ENCODE measurements at regions not wholly inside any gene's neighbourhood (a gene's known extent, or its start where the extent isn't known, plus 50 kb on each side); places are given as distances from the start of the nearest gene placed in this dataset.

DNA sequence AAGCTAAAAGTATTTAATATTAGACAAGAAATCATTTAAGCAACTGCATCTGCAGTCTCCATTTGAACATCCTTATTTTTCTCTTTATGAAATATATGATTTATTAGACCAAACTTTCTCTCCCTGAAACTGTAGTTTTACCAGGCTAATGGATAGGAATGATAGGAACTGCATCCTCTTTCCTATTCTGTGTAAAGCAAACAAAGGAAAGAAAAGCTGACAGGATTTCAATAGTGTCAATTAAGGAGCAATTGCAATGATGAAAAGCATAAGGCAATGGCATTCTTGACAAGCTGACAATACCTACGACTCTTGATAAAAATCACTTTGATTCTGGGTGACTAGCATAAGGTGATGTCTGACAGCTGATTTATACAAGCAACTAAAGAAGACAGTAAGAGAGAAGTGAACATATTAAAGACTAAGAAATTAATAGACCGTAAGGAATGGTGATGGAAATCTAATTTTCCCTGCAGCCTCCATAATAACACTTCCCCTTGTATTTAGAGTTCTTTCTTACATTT, 502.5 kb downstream of the TECRL start:
- H3K4me1 ChIP-seq = no peaks in the 10 kb centered on the region
- intact Hi-C loops (cut with DNase I) = no loop called here
- no peak for DNase-seq (ENCODE audit: low spot score in 2 of 2)

DNA sequence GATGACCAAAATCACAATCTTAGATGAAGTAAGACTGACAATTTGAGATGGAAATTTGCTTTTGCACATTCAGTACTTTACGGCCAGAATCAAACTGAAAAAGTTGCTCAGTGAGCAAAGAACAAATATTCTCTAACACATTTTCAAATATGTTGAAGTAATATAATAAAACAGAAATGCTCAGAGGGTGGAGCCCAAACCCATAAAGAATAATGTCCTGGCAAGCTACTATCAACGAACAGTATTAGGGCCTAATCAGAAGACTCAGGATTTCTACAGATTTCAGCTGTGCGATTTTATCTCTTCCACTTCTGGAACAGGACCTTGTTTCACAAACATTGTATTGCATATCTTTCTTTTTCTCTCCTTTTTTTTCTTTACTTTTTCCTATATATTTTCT, 505.0 kb downstream of the TECRL start:
- Histone ChIP-seq H3K9me3 (no peaks in the 10 kb centered on the region), H3K27ac (no peak overlapping the region), H3K4me3 (no peak overlapping the region), H3K27me3 (no peaks in the 10 kb centered on the region), H3K36me3 (no peaks in the 10 kb centered on the region), H3K4me1 (no peaks in the 10 kb centered on the region)
- no peak for DNase-seq (ENCODE audit: low spot score in 2 of 2)
- intact Hi-C loops (cut with DNase I) = no loop called here
- TF ChIP-seq, protein P1, sequence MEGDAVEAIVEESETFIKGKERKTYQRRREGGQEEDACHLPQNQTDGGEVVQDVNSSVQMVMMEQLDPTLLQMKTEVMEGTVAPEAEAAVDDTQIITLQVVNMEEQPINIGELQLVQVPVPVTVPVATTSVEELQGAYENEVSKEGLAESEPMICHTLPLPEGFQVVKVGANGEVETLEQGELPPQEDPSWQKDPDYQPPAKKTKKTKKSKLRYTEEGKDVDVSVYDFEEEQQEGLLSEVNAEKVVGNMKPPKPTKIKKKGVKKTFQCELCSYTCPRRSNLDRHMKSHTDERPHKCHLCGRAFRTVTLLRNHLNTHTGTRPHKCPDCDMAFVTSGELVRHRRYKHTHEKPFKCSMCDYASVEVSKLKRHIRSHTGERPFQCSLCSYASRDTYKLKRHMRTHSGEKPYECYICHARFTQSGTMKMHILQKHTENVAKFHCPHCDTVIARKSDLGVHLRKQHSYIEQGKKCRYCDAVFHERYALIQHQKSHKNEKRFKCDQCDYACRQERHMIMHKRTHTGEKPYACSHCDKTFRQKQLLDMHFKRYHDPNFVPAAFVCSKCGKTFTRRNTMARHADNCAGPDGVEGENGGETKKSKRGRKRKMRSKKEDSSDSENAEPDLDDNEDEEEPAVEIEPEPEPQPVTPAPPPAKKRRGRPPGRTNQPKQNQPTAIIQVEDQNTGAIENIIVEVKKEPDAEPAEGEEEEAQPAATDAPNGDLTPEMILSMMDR (IDR thresholded peaks at IDR 0.05) = no peak

More for the DNA sequence above, 502.5 kb downstream of the TECRL start:
- H3K27ac ChIP-seq = no peak overlapping the region
- H3K27me3 ChIP-seq = no peaks in the 10 kb centered on the region
- no peak overlapping the region for H3K4me3 ChIP-seq
- H3K9me3 ChIP-seq = no peaks in the 10 kb centered on the region
- no peaks in the 10 kb centered on the region for H3K36me3 ChIP-seq
- TF ChIP-seq, protein P1 (IDR thresholded peaks at IDR 0.05) = no peak

DNA sequence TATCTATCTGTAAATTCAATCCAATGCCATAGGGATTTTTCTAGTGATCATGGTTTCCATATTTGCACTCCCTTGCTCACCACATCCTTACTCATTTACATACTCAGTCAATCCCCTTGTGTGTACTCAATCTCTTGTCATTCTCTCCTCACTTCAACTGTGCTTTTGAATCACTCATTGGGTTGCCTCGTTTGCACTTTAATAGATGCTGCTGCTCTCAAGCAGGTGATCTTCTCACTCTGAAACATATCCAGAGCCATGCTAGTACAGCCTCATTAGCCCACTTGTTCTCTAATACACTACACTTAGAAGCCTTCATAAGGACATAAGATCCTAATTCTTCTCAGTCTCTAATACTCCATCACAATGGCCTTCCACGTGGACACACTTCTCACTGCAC, 507.9 kb downstream of the TECRL start:
- no peaks in the 10 kb centered on the region for H3K4me1 ChIP-seq
- H3K27me3 ChIP-seq = no peaks in the 10 kb centered on the region
- no peak overlapping the region for H3K27ac ChIP-seq
- no peak overlapping the region for H3K4me3 ChIP-seq
- H3K36me3 ChIP-seq = no peaks in the 10 kb centered on the region
- H3K9me3 ChIP-seq = no peaks in the 10 kb centered on the region
- TF ChIP-seq, protein P1 (IDR thresholded peaks at IDR 0.05) = no peak
- intact Hi-C loops (cut with DNase I) = no loop called here
- no peak for DNase-seq (ENCODE audit: low spot score in 2 of 2)

DNA sequence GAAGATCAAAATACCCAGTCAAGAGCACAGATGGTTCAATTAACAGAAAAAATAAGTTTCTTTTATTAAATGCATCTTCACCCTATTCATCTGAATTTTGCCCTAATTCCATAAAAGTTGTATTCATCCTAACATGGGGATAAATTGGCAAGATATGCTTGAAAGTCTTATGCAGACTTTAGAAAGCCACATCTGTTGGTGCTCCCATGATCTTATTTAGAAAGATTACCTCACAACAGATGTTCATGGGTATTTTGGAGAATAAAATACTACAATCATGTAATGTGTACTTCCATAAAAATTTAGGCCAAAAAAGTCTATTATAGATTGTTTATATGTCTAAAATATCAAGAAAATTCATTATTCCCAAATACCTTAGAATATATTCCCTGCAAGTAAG, 510.3 kb downstream of the TECRL start:
- DNase-seq (ENCODE audit: low spot score in 2 of 2) = no peak
- no peaks in the 10 kb centered on the region for H3K27me3 ChIP-seq
- H3K36me3 ChIP-seq = no peaks in the 10 kb centered on the region
- no peaks in the 10 kb centered on the region for H3K4me1 ChIP-seq
- H3K27ac ChIP-seq = no peak overlapping the region
- no peak overlapping the region for H3K4me3 ChIP-seq
- intact Hi-C loops (cut with DNase I) = no loop called here
- H3K9me3 ChIP-seq = no peaks in the 10 kb centered on the region
- TF ChIP-seq, protein P1 (IDR thresholded peaks at IDR 0.05) = no peak

DNA sequence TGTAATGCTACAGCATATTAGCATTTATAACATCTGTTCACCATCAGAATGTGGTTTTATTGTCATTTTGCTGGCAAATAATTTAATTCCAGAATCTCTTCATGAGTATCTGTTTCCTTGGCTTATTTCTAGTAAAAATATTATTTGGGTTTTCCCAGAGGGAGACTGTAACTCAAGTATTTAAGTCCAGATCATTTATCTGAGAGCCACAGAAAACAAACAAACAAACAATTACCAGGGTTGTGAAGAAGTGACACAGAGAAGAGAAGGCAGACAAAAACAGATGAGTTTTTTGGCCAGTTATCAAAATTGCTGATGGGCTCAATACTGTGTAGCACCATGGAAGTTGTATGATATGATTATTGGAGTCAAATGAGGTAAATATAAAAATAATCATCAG, 515.1 kb downstream of the TECRL start:
- Histone ChIP-seq H3K9me3 (no peaks in the 10 kb centered on the region), H3K4me3 (no peak overlapping the region), H3K27ac (no peak overlapping the region), H3K4me1 (no peaks in the 10 kb centered on the region), H3K27me3 (no peaks in the 10 kb centered on the region), H3K36me3 (no peaks in the 10 kb centered on the region)
- intact Hi-C loops (cut with DNase I) = no loop called here
- TF ChIP-seq, protein P1 (IDR thresholded peaks at IDR 0.05) = no peak
- DNase-seq (ENCODE audit: low spot score in 2 of 2) = no peak

DNA sequence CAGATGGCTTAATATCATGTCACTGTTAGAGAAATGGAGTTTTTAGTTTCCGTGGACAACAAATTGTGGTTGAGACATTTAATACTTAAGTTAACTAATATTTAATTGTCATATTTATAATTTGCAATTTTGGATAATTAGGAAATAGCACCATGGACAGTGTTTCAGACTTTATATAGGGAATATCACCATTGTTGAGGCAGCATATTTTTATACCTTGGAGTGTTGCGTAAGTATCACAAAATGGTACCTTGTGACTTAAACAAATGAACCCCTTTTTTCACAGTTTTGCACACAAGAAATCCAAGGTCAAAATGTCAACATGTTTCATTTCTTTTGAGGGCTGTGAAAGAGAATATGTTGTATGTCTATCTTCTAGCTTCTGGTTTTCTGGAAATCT, 539.9 kb downstream of the TECRL start:
- TF ChIP-seq, protein P1 (IDR thresholded peaks at IDR 0.05) = no peak
- H3K27ac ChIP-seq = no peak overlapping the region
- H3K36me3 ChIP-seq = no peaks in the 10 kb centered on the region
- H3K9me3 ChIP-seq = no peaks in the 10 kb centered on the region
- no peaks in the 10 kb centered on the region for H3K27me3 ChIP-seq
- intact Hi-C loops (cut with DNase I) = no loop called here
- no peak for DNase-seq (ENCODE audit: low spot score in 2 of 2)
- H3K4me3 ChIP-seq = no peak overlapping the region
- H3K4me1 ChIP-seq = no peaks in the 10 kb centered on the region
